ENCODE measurements at regions not wholly inside any gene's neighbourhood (a gene's known extent, or its start where the extent isn't known, plus 50 kb on each side); places are given as distances from the start of the nearest gene placed in this dataset.

- no peak for TF ChIP-seq SP2 (IDR thresholded peaks at IDR 0.05; ENCODE audit: low read length)
- TF ChIP-seq CTCF (IDR thresholded peaks at IDR 0.05; ENCODE audit: control extremely low read depth in 1 of 3, insufficient read depth in 1 of 3, low read depth in 1 of 3, low read length in 3 of 3) = no peak
- TF ChIP-seq ATF3 (IDR thresholded peaks at IDR 0.05; ENCODE audit: insufficient read depth, low read depth, low read length) = no peak
- TF ChIP-seq POLR2A (IDR thresholded peaks at IDR 0.05; ENCODE audit: control extremely low read depth in 1 of 2, low read depth in 2 of 2, low read length in 2 of 2) = no peak
- no peak for TF ChIP-seq EGR1 (IDR thresholded peaks at IDR 0.05; ENCODE audit: borderline replicate concordance, low read depth, low read length)
Measured at GRCh38 chr2:104052356-104052755, 801.6 kb upstream of the POU3F3 start.

Measured in H1 (cell line).